IgD-negative memory B cell (primary cell): ENCODE measurements at regions not wholly inside any gene's neighbourhood (a gene's known extent, or its start where the extent isn't known, plus 50 kb on each side); places are given as distances from the start of the nearest gene placed in this dataset.

Experiments used
- H3K27ac Mint-ChIP-seq, 3 donors: one replicate each; pipeline ENCODE4 v1.8.0; 2020 to 2022; ENCODE audit warnings: mild to moderate bottlenecking in 3 of 3, mixed read lengths in 3 of 3, moderate library complexity in 1 of 3
- H3K27me3 Mint-ChIP-seq: one replicate; pipeline ENCODE4 v1.8.0; 2021; ENCODE audit warnings: mixed read lengths
- H3K36me3 Mint-ChIP-seq: one replicate; pipeline ENCODE4 v1.8.0; 2020; ENCODE audit warnings: mild to moderate bottlenecking, mixed read lengths
- H3K4me1 Mint-ChIP-seq, 3 donors: one replicate each; pipeline ENCODE4 v1.8.0; 2020 to 2022; ENCODE audit warnings: mixed read lengths in 3 of 3, mild to moderate bottlenecking in 1 of 3
- H3K4me3 Mint-ChIP-seq, 4 donors: one replicate each; pipeline ENCODE4 v1.8.0; 2020 to 2022; ENCODE audit warnings: mild to moderate bottlenecking in 4 of 4, mixed read lengths in 4 of 4, moderate library complexity in 3 of 4
- H3K9me3 Mint-ChIP-seq, 3 donors: one replicate each; pipeline ENCODE4 v1.8.0; 2020 to 2021; ENCODE audit warnings: mixed read lengths in 3 of 3, mild to moderate bottlenecking in 1 of 3

GRCh38 chr11:45565446-45565988 lies 99.9 kb downstream of the CHST1 start:
- H3K36me3 Mint-ChIP-seq: no peaks in the 10 kb centered on the region
- no peak overlapping the region for H3K27ac Mint-ChIP-seq
- no peaks in the 10 kb centered on the region for H3K9me3 Mint-ChIP-seq
- no peaks in the 10 kb centered on the region for H3K4me1 Mint-ChIP-seq
- no peak overlapping the region for H3K4me3 Mint-ChIP-seq
- H3K27me3 Mint-ChIP-seq: no peaks in the 10 kb centered on the region

- no peaks in the 10 kb centered on the region for H3K27me3 Mint-ChIP-seq
- no peaks in the 10 kb centered on the region for H3K36me3 Mint-ChIP-seq
- H3K27ac Mint-ChIP-seq: no peak overlapping the region
- no peak overlapping the region for H3K4me3 Mint-ChIP-seq
- H3K4me1 Mint-ChIP-seq: peaks cover 0 to 1% (median 0%) of the 10 kb centered on the region in 3 donors
- H3K9me3 Mint-ChIP-seq: no peaks in the 10 kb centered on the region
Observed at GRCh38 chr11:45563810-45564209, 101.6 kb downstream of the CHST1 start.

GRCh38 chr11:45563171-45563570 lies 102.3 kb downstream of the CHST1 start:
- Mint-ChIP-seq H3K4me3 (no peak overlapping the region), H3K27ac (no peak overlapping the region), H3K27me3 (no peaks in the 10 kb centered on the region), H3K9me3 (no peaks in the 10 kb centered on the region), H3K36me3 (no peaks in the 10 kb centered on the region), H3K4me1 (peaks cover 0 to 1% (median 0%) of the 10 kb centered on the region in 3 donors)

- Mint-ChIP-seq H3K4me1 (peaks cover 0 to 1% (median 0%) of the 10 kb centered on the region in 3 donors), H3K9me3 (no peaks in the 10 kb centered on the region), H3K27ac (no peak overlapping the region), H3K27me3 (no peaks in the 10 kb centered on the region), H3K4me3 (no peak overlapping the region), H3K36me3 (peaks cover 1% of the 10 kb centered on the region)
Observed at GRCh38 chr11:45560913-45561281, 104.5 kb downstream of the CHST1 start.

- H3K4me3 Mint-ChIP-seq: no peak overlapping the region
- no peaks in the 10 kb centered on the region for H3K27me3 Mint-ChIP-seq
- H3K9me3 Mint-ChIP-seq: no peaks in the 10 kb centered on the region
- H3K4me1 Mint-ChIP-seq: peaks cover 0 to 1% (median 0%) of the 10 kb centered on the region in 3 donors
- H3K36me3 Mint-ChIP-seq: peaks cover 1% of the 10 kb centered on the region
- H3K27ac Mint-ChIP-seq: no peak overlapping the region
Observed at GRCh38 chr11:45560155-45560912, 105.1 kb downstream of the CHST1 start.

GRCh38 chr11:45556851-45557707 lies 108.3 kb downstream of the CHST1 start:
- H3K27ac Mint-ChIP-seq: peak overlapping the region in 1 of 3 donors; percentile 25
- H3K36me3 Mint-ChIP-seq: peaks cover 1% of the 10 kb centered on the region
- H3K4me1 Mint-ChIP-seq: peaks cover 0 to 1% (median 0%) of the 10 kb centered on the region in 3 donors
- H3K9me3 Mint-ChIP-seq: no peaks in the 10 kb centered on the region
- no peak overlapping the region for H3K4me3 Mint-ChIP-seq
- H3K27me3 Mint-ChIP-seq: peaks cover 8% of the 10 kb centered on the region

- Mint-ChIP-seq H3K4me3 (no peak overlapping the region), H3K9me3 (no peaks in the 10 kb centered on the region), H3K4me1 (no peaks in the 10 kb centered on the region), H3K27ac (no peak overlapping the region), H3K27me3 (peaks cover 8% of the 10 kb centered on the region), H3K36me3 (peaks cover 1% of the 10 kb centered on the region)
Observed at GRCh38 chr11:45554230-45554967, 111.0 kb downstream of the CHST1 start.

GRCh38 chr11:45553383-45553936 lies 112.0 kb downstream of the CHST1 start:
- peaks cover 8% of the 10 kb centered on the region for H3K27me3 Mint-ChIP-seq
- no peaks in the 10 kb centered on the region for H3K4me1 Mint-ChIP-seq
- no peaks in the 10 kb centered on the region for H3K9me3 Mint-ChIP-seq
- H3K27ac Mint-ChIP-seq: no peak overlapping the region
- no peak overlapping the region for H3K4me3 Mint-ChIP-seq
- H3K36me3 Mint-ChIP-seq: peaks cover 1% of the 10 kb centered on the region

- Mint-ChIP-seq H3K27me3 (peaks cover 11% of the 10 kb centered on the region), H3K4me1 (no peaks in the 10 kb centered on the region), H3K9me3 (peaks cover 0 to 3% (median 2%) of the 10 kb centered on the region in 3 donors), H3K4me3 (no peak overlapping the region), H3K27ac (peak overlapping the region in 1 of 3 donors; percentile 3), H3K36me3 (no peaks in the 10 kb centered on the region)
Observed at GRCh38 chr11:45551191-45551713, 114.2 kb downstream of the CHST1 start.

- peaks cover 11% of the 10 kb centered on the region for H3K27me3 Mint-ChIP-seq
- no peak overlapping the region for H3K4me3 Mint-ChIP-seq
- H3K4me1 Mint-ChIP-seq: no peaks in the 10 kb centered on the region
- no peaks in the 10 kb centered on the region for H3K36me3 Mint-ChIP-seq
- peaks cover 0 to 3% (median 2%) of the 10 kb centered on the region in 3 donors for H3K9me3 Mint-ChIP-seq
- no peak overlapping the region for H3K27ac Mint-ChIP-seq
Observed at GRCh38 chr11:45549257-45549656, 116.2 kb downstream of the CHST1 start.

- Mint-ChIP-seq H3K36me3 (no peaks in the 10 kb centered on the region), H3K9me3 (peaks cover 0 to 4% (median 2%) of the 10 kb centered on the region in 3 donors), H3K27me3 (peaks cover 15% of the 10 kb centered on the region), H3K27ac (no peak overlapping the region), H3K4me1 (no peaks in the 10 kb centered on the region), H3K4me3 (no peak overlapping the region)
Observed at GRCh38 chr11:45546366-45546765, 119.1 kb downstream of the CHST1 start.

- peaks cover 0 to 4% (median 2%) of the 10 kb centered on the region in 3 donors for H3K9me3 Mint-ChIP-seq
- H3K27ac Mint-ChIP-seq: no peak overlapping the region
- no peaks in the 10 kb centered on the region for H3K36me3 Mint-ChIP-seq
- H3K27me3 Mint-ChIP-seq: peaks cover 18% of the 10 kb centered on the region
- no peak overlapping the region for H3K4me3 Mint-ChIP-seq
- no peaks in the 10 kb centered on the region for H3K4me1 Mint-ChIP-seq
Observed at GRCh38 chr11:45544826-45545225, 120.6 kb downstream of the CHST1 start.

GRCh38 chr11:45543808-45544422 lies 121.5 kb downstream of the CHST1 start:
- Mint-ChIP-seq H3K36me3 (no peaks in the 10 kb centered on the region), H3K9me3 (peaks cover 0 to 4% (median 2%) of the 10 kb centered on the region in 3 donors), H3K4me1 (no peaks in the 10 kb centered on the region), H3K4me3 (no peak overlapping the region), H3K27ac (no peak overlapping the region), H3K27me3 (peaks cover 18% of the 10 kb centered on the region)

GRCh38 chr11:45543081-45543480 lies 122.3 kb downstream of the CHST1 start:
- Mint-ChIP-seq H3K27me3 (peaks cover 18% of the 10 kb centered on the region), H3K4me3 (no peak overlapping the region), H3K9me3 (peaks cover 0 to 4% (median 2%) of the 10 kb centered on the region in 3 donors), H3K27ac (no peak overlapping the region), H3K4me1 (no peaks in the 10 kb centered on the region), H3K36me3 (no peaks in the 10 kb centered on the region)
